Fibroblast of gingiva (primary cell): ENCODE measurements at regions not wholly inside any gene's neighbourhood (a gene's known extent, or its start where the extent isn't known, plus 50 kb on each side); places are given as distances from the start of the nearest gene placed in this dataset.

ENCODE experiments used
- DNase-seq: peaks from one replicate; pipeline ENCODE4 v3.0.0-alpha.2; 2011; ENCODE audit warnings: low read depth

DNA sequence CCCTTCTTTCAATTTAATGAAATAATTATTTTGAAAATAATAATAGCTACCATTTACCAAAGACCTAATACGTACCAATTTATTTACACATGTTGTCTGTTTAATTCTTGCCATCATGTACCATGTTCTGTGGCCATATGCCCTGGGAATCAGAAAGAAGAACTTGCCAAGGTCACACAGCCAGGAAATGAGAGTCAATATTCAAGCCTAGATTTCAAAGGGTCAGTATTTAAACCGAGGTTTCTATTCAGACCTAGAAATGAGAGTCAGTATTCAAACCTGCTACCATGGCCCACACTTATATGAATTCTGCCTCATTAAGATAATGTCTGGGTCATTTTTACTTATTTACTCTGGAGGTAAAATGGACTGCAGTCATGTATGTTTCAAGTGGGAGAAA is 103.6 kb upstream of the TBL1XR1 start:
- DNase-seq = no peak

DNA sequence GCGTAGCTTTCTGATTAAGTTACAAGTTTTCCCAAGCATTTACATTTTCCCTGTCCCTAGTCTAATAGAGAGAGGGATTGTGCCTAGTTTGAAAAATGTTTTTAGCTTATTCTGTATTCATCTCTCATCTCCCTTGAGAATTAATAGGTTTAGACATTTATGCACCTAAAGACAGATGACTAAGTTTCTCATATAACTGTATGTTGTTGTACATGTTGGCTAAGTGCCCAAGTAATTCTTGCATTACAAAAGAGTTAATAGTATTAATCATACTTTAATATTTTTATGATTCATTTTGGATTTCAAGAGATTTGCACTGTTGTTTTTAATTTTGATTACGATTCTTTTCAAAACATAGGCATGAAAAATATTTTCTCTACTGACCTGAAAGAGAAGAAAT is 109.0 kb upstream of the TBL1XR1 start:
- DNase-seq = peak; percentile 31

DNA sequence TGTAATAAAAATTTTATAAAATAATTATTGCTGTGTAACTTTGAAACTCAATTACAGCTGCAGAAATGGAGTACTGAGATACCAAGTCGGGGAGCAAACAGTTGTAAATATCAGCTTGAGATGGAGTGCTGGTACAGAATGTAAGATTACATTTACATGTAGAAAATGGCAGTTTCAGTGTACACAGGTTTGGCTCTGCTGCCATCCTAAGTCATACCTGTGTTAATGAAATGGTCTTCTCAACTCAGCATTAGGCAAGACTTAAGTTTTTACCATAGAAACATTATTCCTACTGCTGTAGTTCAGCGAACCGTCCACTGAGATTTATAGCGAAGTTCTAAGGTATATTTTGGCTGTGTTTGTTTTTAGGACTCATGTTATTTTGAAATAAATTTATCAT is 110.1 kb upstream of the TBL1XR1 start:
- DNase-seq = no peak

DNA sequence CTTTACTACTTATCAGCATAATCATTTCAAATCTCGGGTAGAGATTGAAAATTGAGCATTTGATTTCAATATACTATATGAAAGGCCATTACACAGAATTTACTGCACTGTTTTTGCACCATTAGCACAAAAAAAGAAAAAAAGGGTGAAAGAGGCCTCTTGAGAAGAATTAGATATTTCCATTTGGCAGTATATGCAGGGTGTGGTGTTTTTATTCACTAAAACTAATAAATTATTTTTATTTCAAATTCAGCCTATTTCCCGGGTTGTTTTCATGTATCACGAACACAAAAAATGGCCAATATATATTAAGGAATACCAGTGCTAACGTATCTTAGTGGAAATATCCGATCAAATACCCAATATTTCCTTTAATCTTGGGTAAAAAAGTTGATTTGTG is 110.5 kb upstream of the TBL1XR1 start:
- no peak for DNase-seq

- DNase-seq = no peak
Measured at GRCh38 chr3:177308286-177308685, 111.0 kb upstream of the TBL1XR1 start.

GRCh38 chr3:177308911-177309310 is 111.6 kb upstream of the TBL1XR1 start:
- no peak for DNase-seq

DNA sequence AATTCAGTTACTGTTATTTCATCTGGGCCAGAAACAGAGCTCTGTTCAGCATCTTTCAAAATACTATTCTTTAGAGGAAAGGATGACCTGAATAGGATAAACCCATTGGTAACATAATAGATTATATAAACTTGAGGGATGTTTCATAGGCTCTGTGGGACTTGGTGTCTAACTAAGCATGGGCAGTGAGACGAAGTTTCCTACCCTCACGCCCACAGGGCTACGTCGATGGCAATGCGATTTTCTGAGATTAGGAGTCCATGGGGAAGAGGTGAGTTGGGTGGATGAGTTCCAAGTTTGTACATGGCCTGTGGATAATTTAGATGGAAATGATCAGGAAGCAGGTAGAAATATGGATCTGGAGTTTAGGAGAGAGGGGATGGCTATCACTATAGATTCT is 115.2 kb upstream of the TBL1XR1 start:
- no peak for DNase-seq

GRCh38 chr3:177314897-177315296 is 117.6 kb upstream of the TBL1XR1 start:
- no peak for DNase-seq

GRCh38 chr3:177317247-177317646 is 120.0 kb upstream of the TBL1XR1 start:
- no peak for DNase-seq

- DNase-seq = no peak
Measured at GRCh38 chr3:177318559-177318958, 121.3 kb upstream of the TBL1XR1 start.

GRCh38 chr3:177320765-177321247 is 123.5 kb upstream of the TBL1XR1 start:
- DNase-seq = no peak

DNA sequence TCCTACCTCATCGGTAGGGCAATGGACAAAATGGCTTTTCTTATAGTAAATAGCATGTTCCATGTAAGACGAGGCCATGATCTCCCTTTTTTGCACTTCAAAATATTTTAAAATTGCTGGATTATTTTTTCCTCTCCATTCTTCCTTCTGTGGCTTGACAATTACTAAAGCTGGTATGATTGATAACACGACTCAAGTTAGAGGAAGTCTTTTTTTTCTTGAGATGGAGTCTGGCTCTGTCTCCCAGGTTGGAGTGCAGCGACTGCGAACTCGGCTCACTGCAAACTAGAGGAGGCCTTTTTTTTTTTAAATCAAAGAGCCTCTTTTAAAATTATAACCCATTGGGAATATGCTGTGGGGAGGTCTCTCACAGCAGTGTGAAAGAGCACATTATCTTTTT is 124.5 kb upstream of the TBL1XR1 start:
- DNase-seq = no peak

- DNase-seq = no peak
Measured at GRCh38 chr3:177322881-177323280, 125.6 kb upstream of the TBL1XR1 start.

DNA sequence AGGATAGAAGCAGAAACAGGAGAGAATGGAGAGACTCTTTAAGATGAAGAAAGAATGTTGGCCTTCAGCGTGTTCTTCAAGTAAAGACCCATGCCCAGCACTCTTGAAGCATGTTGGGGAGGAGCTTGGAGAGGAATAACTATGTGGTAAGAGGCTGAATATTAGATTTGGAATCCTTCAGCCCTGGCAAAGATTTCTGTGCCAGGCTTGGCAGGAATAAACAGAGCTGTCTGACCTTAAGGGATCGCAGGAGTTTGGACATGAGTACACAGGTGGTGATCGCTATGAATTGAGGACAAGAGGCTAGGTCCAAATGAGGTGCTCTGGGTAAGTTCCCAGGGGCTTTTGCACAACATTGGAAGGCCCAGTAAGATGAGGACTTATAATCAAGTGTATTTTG is 132.6 kb upstream of the TBL1XR1 start:
- peak; percentile 58 for DNase-seq

DNA sequence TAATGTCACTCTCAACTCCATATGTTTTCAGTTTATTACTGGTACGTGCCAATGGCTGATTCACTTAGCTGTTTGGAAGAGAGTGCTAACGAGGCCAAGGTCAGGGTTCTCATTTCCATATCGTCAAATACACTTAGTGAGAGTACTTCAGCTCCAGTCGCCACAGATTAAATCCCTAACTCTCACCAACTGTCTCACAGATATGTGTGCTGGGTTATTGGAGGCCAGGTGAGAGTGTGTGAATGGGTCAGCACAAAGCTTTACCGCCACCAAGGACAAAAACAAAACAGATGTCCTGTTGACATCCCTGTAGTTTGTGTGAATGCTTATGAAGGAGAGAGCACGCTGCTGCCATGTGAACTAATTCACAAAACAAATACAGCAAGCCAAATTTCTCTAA is 133.5 kb upstream of the TBL1XR1 start:
- peak; percentile 73 for DNase-seq

DNA sequence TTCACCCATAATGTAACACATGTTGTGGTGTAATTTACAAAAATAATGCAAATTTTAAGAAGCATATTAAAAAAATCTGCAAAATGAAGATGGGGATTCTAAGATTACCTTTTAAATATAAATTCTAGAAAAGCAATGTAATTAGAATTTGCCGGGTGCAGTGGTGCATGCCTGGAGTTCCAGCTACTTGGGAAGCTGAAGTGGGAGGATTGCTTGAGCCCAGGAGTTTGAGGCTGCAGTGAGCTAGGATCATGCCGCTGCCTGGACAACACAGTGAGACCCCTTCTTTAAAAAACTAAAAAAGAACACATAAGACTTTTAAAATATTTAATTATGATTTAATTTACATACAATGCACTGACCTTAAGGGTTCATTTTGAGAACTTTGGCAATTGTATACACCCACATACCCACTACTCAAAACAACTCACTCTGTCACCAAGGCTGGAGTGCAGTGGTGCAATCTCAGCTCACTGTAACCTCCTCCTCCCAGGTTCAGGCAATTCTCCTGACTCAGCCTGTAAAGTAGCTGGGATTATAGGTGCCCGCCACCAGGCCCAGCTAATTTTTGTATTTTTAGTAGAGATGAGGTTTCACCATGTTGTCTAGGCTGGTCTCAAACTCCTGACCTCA is 134.0 kb upstream of the TBL1XR1 start:
- DNase-seq = no peak

DNA sequence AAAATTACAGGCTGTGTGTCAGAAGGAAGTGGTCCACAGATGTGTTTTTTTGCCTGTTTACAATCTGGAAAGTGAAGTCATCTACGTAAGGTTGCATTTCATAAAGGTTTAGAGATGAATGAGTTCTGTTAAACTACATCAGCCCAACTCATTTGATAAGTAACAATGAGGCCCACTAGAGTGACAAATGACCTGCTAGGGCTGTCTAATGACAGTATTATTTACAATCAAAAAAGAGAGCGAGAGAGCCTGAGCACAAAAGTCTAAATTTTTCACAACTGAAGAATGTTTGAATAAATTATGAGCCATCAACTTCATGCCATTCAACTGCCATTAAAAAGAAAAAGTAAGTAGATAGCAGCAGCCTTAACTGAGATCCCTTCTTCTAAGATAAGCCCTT is 135.7 kb upstream of the TBL1XR1 start:
- no peak for DNase-seq

DNA sequence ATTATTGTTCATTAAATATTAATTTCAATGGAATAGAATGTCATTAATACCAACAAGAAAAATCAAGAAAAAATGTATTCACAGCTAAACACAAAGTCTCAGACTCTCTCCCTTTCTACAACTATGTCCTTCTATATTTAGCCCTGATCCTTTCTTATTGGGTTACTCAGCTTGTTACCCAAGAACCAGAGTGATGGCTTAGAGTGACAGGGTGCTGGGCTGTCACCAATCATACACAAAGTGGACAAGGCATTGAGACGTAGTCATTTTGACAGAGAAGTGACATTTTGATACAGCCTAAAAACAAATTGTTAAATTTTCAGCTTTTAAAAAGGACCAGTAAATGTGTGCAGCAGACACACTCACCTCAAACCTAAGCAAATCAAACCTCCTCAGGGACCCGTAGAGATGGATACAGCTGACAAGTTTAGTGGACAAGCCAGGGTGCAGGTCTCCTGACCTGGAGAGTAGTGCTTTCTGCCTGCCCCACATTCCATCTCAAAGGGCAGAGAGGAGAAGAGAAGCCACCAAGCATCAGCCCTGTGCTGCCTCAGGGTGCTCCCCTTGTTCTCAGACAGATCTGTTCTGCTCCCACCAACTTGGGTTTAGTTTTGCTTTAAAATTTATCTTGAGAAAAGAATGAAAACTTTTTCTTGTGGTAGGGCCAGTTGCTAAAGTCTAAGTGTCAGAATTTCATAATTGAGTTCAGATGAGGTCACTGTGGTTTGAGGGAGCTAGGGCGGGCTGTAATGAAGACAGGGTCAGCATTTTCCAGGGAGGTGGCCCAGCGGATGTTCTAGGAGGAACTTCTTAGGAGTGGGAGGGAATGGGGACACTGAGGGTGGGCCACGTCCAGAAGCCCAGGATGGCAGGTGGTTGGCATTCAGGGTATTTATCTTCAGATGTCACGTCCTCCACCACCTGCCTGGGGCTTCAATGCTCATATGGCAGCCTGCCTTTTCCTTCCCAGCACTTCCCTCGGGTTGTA is 136.5 kb upstream of the TBL1XR1 start:
- peak; percentile 33 for DNase-seq

GRCh38 chr3:177334803-177335202 is 137.5 kb upstream of the TBL1XR1 start:
- DNase-seq = no peak

DNA sequence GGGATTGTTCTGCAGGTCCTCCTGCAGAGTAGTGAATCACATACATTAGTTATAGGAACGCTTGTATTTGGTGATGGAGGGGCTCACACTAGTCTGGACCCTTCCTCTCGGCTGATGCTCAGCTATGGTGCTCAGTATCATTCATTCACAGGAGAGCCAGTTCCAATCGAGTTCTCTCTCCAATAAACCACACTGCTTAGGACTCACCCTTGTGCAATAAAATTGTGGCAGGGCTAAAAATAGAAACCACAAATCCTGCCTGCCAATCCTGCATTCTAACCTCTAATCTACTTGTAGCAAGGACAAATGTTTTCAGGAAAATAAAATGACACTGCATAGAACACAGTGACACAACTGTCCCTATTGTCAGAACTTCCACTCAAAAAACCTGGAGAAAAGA is 138.4 kb upstream of the TBL1XR1 start:
- DNase-seq = peak; percentile 70

- DNase-seq = no peak
Measured at GRCh38 chr3:177336873-177337450, 139.7 kb upstream of the TBL1XR1 start.

DNA sequence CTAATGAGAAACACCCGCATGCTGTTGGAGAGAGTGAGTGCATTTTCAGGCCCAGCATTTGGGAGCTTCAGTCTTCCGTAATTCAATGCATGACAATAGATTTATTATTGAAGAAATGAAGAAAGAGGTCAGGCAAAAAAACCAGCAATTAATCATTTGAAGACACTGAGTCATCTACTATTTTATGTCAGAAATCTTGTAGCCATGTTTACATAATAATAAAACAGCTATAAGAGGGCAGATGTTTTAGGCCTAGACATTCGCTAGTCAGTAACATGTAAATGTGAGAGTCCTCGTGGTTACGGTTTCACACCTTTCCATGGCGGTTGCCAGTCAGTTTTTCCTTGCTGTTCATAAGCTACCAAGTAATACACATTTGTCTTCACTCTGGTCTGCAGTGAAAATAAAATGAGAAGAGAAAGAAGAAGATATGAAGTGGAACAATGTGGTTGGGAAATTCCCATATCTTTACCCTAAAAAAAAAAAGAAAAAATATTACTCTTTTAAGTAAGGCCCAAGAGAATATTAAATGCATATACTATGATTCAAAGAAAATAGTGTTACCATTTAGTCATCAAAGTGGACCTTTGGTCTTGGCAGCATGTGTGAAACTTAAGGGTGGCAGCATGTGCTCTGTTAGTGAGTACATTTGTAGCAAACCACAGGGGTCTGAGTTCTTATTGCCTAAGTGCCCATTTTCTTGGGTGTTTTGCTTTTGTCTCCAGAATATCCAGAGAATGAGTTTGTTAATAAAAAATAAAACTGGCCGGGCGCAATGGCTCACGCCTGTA is 140.5 kb upstream of the TBL1XR1 start:
- DNase-seq = peak; percentile 94
